HG03520 (cell line): ENCODE measurements at regions not wholly inside any gene's neighbourhood (a gene's known extent, or its start where the extent isn't known, plus 50 kb on each side); places are given as distances from the start of the nearest gene placed in this dataset.
A peak's percentile ranks its signal among the peaks of the same experiment; 100 is the strongest.

ENCODE experiments used
- ATAC-seq: cut with Tn5 transposase; IDR thresholded peaks from one replicate; pipeline ENCODE4 v1.9.1; 2021; ENCODE audit warnings: mild to moderate bottlenecking, moderate library complexity; ENCODE audit not compliant: unreplicated experiment

GRCh38 chr14:58780185-58780584 is 142.4 kb downstream of the DACT1 start:
- no peak for ATAC-seq

- ATAC-seq: no peak
Measured at GRCh38 chr14:58780605-58781004, 142.8 kb downstream of the DACT1 start.

GRCh38 chr14:58782011-58782410 is 144.2 kb downstream of the DACT1 start:
- ATAC-seq: no peak

GRCh38 chr14:58783792-58784511 is 146.2 kb downstream of the DACT1 start:
- ATAC-seq: no peak

GRCh38 chr14:58784931-58785330 is 147.2 kb downstream of the DACT1 start:
- no peak for ATAC-seq

GRCh38 chr14:58785701-58786100 is 147.9 kb downstream of the DACT1 start:
- ATAC-seq: no peak

DNA sequence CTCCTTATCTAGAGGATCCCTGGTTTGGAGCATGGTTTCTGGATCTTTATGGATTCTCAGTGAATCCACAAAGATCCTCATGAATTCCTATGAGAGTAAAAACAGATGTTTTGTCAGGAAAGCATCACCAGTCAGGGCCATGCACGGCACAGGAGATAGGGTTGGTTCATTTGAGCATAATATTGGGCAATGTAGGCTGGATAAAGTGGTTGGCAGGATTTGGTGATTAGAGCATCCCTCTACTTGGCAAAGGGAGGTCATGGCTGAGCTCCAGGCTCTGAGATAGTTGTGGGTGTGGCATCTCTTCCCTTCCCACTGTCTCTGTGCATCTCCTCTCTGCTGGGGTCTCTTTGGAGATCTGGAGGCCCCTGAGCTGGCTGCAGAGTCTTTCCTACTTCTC is 149.8 kb downstream of the DACT1 start:
- no peak for ATAC-seq

DNA sequence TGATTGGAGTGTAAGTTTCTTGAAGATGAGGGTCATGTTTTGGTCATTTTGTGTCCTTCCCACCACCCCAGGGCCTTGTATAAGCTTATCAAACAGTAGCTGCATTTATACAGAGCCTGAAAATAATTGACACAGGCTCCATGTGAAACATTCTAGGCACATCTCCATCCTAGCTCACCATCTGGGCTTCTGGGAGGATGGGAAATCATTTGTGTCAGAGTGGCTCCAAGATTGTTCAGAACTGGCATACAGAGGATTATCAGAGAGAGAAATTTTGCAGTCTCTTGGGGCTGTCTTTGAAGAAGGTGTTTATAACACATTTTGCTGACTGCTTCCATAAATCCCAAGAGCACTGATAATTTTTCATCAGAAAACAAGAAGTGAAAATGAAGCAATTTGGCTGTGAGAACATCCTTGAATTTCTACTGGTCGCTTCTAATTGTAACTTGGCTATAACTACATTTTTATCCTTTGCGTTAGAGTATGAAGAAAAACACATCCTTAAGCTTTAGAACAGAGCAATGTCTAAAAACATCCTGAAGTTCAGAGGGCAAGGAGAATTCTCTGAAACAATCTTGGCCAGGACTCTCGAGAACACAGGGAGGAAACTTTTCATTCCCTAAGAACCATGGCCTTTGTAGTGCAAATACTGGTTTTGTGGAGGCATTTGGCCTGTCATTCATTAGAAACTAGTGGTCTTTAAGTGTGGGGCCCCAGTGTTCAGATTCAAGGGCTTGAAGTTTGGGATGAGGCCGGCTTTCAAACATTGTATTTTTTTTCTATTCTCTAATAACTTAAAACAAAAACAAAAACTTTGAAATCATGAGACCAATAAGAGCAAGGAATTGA is 151.1 kb downstream of the DACT1 start:
- ATAC-seq: no peak

DNA sequence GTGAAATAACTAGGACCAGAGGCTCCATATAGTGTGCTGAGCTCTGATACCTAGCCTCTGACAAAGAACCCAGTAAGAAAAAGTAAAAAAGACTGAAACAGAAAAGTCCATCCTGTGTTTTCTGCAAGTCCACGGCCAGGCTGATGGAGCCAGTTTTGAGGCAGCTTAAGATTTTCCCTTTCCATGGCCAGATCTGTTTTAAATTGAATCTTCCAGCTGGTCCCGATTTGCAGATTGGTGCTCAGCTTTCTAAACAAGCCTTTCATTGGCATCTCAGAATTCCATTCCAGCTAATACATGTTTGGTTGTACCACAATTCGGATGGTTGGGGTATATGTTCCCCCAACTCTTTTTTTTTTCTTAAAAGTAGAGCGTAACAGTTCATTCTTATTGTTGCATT is 152.0 kb downstream of the DACT1 start:
- no peak for ATAC-seq

GRCh38 chr14:58792416-58792815 is 154.7 kb downstream of the DACT1 start:
- no peak for ATAC-seq

DNA sequence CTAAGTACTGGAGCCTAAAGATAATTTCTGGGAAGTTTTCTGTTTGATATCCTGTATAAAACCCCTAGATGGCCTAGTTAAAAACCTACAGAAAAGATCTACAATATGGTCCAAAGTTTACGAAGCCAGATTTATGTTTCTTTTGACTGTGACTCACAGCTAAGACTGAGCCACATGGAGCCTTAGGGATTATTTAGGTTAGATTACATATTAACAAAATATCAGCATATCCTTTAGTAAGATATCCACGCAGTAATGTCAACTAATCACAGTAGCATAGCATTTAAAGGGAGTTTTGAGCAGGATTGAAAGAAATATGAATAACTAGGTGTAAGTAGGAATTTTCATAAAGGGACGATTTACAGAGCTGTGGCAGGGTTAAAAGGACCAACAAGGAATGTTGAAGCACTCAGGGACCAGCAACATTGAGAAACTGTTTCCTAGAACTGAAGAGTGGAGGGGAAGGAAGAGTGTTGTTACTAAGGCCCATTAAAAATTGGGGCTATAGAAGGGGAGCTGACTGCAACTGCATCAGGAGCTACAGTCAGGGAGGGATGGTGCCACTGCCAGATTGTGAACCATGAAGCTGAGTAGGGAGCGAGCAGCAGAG is 155.5 kb downstream of the DACT1 start:
- no peak for ATAC-seq

- ATAC-seq: no peak
Measured at GRCh38 chr14:58794993-58795762, 157.4 kb downstream of the DACT1 start.

DNA sequence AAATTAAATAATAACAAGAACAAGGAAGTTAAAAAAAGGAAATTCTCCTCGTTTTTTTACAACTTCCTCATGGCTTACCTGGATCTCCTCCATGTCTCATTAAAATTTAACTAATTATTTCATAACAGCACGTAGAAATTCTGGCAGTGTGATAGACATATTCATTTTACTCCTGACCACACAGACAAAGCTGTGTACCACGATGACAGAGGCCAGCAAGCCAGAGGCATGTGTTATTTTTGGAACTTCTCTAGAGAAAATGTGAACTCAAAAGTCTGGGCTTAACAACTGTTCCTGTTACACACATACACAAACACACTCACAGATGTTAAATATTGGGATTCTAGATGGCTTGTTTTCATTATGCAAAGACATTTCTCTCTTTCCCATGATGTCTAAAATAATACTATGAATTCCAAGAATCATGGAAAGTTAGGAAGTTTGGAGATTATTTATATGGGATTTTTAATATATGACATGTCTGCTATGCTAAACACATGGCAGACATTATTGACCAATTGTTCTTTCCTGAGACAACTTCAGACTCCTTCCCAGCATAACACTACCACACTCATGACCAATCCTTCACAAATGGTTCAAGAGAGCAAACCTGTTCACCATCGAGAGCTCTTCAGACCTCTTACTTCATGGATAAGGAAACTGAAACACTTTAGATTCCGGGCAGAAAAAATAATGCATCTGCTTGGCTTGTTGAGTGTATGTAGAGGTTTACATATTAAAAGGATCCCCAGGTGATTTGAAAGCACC is 158.7 kb downstream of the DACT1 start:
- ATAC-seq: no peak

DNA sequence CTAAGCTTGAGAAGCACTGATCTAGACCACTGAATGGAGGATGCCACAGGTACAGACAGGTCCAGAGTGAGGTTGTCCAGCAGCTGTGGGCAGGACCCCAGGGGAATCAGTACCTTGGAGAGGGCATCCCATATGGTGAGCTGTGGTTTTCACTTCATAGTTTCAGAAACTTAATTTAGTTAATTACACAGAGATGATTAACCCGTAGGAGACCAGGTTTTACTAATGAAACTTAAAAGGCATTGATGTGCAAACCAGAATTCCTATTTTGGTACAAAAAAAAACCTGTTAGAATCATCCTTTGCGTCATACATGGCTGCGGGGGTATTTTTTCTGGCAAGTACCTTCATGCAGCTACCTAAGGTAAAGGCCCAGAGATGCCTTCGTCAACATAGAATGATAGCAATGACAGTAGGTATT is 159.3 kb downstream of the DACT1 start:
- peak; percentile 67 for ATAC-seq

- ATAC-seq: no peak
Measured at GRCh38 chr14:58798173-58798572, 160.4 kb downstream of the DACT1 start.

- ATAC-seq: no peak
Measured at GRCh38 chr14:58801086-58801485, 163.3 kb downstream of the DACT1 start.

GRCh38 chr14:58805057-58805456 is 167.3 kb downstream of the DACT1 start:
- no peak for ATAC-seq

- no peak for ATAC-seq
Measured at GRCh38 chr14:58805605-58806409, 168.0 kb downstream of the DACT1 start.

GRCh38 chr14:58807191-58807590 is 169.4 kb downstream of the DACT1 start:
- no peak for ATAC-seq

DNA sequence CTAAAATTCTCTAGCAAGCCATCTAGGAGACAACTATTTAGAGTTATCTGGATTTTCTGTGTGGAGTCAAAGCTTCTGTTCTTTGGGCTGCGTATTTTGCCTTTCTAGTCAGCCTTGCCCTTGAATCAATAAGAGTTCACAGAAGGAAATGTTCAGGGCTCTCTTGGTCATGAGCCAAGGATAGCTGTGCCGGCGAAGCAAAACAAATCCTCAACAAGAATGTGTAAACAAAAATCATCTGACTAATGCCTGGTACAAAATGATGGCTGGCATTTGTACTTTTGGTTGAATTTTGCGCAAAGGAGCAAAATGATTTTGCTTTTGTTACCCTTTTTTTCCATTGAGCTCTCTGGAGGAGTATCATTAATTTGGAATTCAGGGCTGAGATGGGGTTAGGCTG is 171.1 kb downstream of the DACT1 start:
- no peak for ATAC-seq
